H9 (cell line): ENCODE measurements at regions not wholly inside any gene's neighbourhood (a gene's known extent, or its start where the extent isn't known, plus 50 kb on each side); places are given as distances from the start of the nearest gene placed in this dataset.

Experiments
- DNase-seq: peaks from one replicate; pipeline ENCODE4 v3.0.0-alpha.2; 2017
- H2AFZ ChIP-seq: one replicate; pipeline ENCODE4 v1.6.1; 2013; ENCODE audit warnings: mild to moderate bottlenecking, low read length, control low read depth, moderate library complexity
- H2AK5ac ChIP-seq: 2 replicates; pipeline ENCODE4 v1.6.1; 2013; ENCODE audit warnings: low read length, control low read depth, mixed read lengths; ENCODE audit not compliant: insufficient read length
- H2BK120ac ChIP-seq: one replicate; pipeline ENCODE4 v1.6.1; 2013; ENCODE audit warnings: low read depth, mild to moderate bottlenecking, low read length, control low read depth, inconsistent platforms; ENCODE audit not compliant: poor library complexity, severe bottlenecking
- H2BK12ac ChIP-seq: 2 replicates; pipeline ENCODE4 v1.6.1; 2013; ENCODE audit warnings: low read length, control low read depth, mixed read lengths, low read depth; ENCODE audit not compliant: insufficient read length
- H2BK15ac ChIP-seq: 2 replicates; pipeline ENCODE4 v1.6.1; 2013; ENCODE audit warnings: low read depth, low read length, control low read depth
- H2BK20ac ChIP-seq: one replicate; pipeline ENCODE4 v1.6.1; 2013; ENCODE audit warnings: low read depth, mild to moderate bottlenecking, low read length, control low read depth, inconsistent platforms; ENCODE audit not compliant: poor library complexity, severe bottlenecking
- H2BK5ac ChIP-seq: 2 replicates; pipeline ENCODE4 v1.6.1; 2013; ENCODE audit warnings: low read length, control low read depth, mixed read lengths; ENCODE audit not compliant: insufficient read length
- H3K14ac ChIP-seq: 2 replicates; pipeline ENCODE4 v1.6.1; 2013; ENCODE audit warnings: low read length, control low read depth; ENCODE audit not compliant: insufficient read depth
- H3K18ac ChIP-seq: 2 replicates; pipeline ENCODE4 v1.6.1; 2013; ENCODE audit warnings: low read depth, mild to moderate bottlenecking, mixed read lengths, low read length, control low read depth; ENCODE audit not compliant: insufficient read length
- H3K23ac ChIP-seq: 2 replicates; pipeline ENCODE4 v1.6.1; 2013; ENCODE audit warnings: low read length, control low read depth, mixed read lengths, low read depth; ENCODE audit not compliant: insufficient read length
- H3K23me2 ChIP-seq: 2 replicates; pipeline ENCODE4 v1.6.1; 2013; ENCODE audit warnings: low read depth, mild to moderate bottlenecking, mixed read lengths, low read length, control low read depth; ENCODE audit not compliant: insufficient read length, poor library complexity, severe bottlenecking
- H3K27ac ChIP-seq: 2 replicates; pipeline ENCODE4 v1.5.1; 2013; ENCODE audit warnings: low read length, control low read depth, mixed read lengths, low read depth; ENCODE audit not compliant: insufficient read length
- H3K27me3 ChIP-seq: 2 replicates; pipeline ENCODE4 v1.6.1; 2013; ENCODE audit warnings: low read length, control low read depth, inconsistent platforms; ENCODE audit not compliant: insufficient read depth
- H3K4ac ChIP-seq: 2 replicates; pipeline ENCODE4 v1.6.1; 2013; ENCODE audit warnings: low read depth, mild to moderate bottlenecking, control low read depth, inconsistent platforms, low read length, moderate library complexity
- H3K4me1 ChIP-seq: 2 replicates; pipeline ENCODE4 v1.6.1; 2013; ENCODE audit warnings: low read length, control low read depth, inconsistent platforms; ENCODE audit not compliant: insufficient read depth
- H3K4me2 ChIP-seq: 2 replicates; pipeline ENCODE4 v1.6.1; 2013; ENCODE audit warnings: low read length, control low read depth, mixed read lengths; ENCODE audit not compliant: insufficient read length, insufficient read depth
- H3K56ac ChIP-seq: 2 replicates; pipeline ENCODE4 v1.6.1; 2013; ENCODE audit warnings: low read depth, mild to moderate bottlenecking, mixed read lengths, low read length, control low read depth; ENCODE audit not compliant: insufficient read length
- H3K79me1 ChIP-seq: 2 replicates; pipeline ENCODE4 v1.6.1; 2013; ENCODE audit warnings: low read depth, mild to moderate bottlenecking, moderate library complexity, low read length, control low read depth, inconsistent platforms; ENCODE audit not compliant: insufficient read depth, poor library complexity, severe bottlenecking
- H3K79me2 ChIP-seq: 2 replicates; pipeline ENCODE4 v1.6.1; 2013; ENCODE audit warnings: low read length, control low read depth, inconsistent platforms; ENCODE audit not compliant: insufficient read depth
- H3K9ac ChIP-seq: 2 replicates; pipeline ENCODE4 v1.6.1; 2013; ENCODE audit warnings: low read length, control low read depth, mixed read lengths; ENCODE audit not compliant: insufficient read length; ENCODE audit errors: extremely low read depth
- H3K9me3 ChIP-seq: one replicate; pipeline ENCODE4 v1.6.1; 2013; ENCODE audit warnings: low read depth, low read length, inconsistent platforms; ENCODE audit not compliant: control insufficient read depth
- H3T11ph ChIP-seq: one replicate; pipeline ENCODE4 v1.6.1; 2013; ENCODE audit warnings: mild to moderate bottlenecking, low read length, control low read depth, inconsistent platforms
- H4K20me1 ChIP-seq: one replicate; pipeline ENCODE4 v1.6.1; 2013; ENCODE audit not compliant: control insufficient read depth, insufficient read length, insufficient read depth
- H4K5ac ChIP-seq: 2 replicates; pipeline ENCODE4 v1.6.1; 2013; ENCODE audit warnings: low read depth, mild to moderate bottlenecking, mixed read lengths, low read length, control low read depth; ENCODE audit not compliant: insufficient read length
- H4K8ac ChIP-seq: replicated peaks from 2 replicates; pipeline ENCODE4 v1.6.1; 2013; ENCODE audit warnings: low read length, control low read depth, mixed read lengths, low read depth; ENCODE audit not compliant: insufficient read length
- H4K91ac ChIP-seq: 2 replicates; pipeline ENCODE4 v1.6.1; 2013; ENCODE audit warnings: low read depth, mild to moderate bottlenecking, moderate library complexity, mixed read lengths, low read length, control low read depth; ENCODE audit not compliant: insufficient read length
- H3K27ac Mint-ChIP-seq, 3 experiments: 2 replicates in 2 of 3; 3 replicates in 1 of 3; pipeline ENCODE4 v1.8.0; 2020 to 2021; ENCODE audit warnings: mixed read lengths in 3 of 3, mild to moderate bottlenecking in 1 of 3, moderate library complexity in 1 of 3
- H3K27me3 Mint-ChIP-seq: 2 replicates; pipeline ENCODE4 v1.8.0; 2021; ENCODE audit warnings: low read depth, mild to moderate bottlenecking, moderate library complexity, mixed read lengths
- H3K36me3 Mint-ChIP-seq, 3 experiments: 2 replicates in 2 of 3; 3 replicates in 1 of 3; pipeline ENCODE4 v1.8.0; 2020 to 2021; ENCODE audit warnings: low read depth in 3 of 3, mixed read lengths in 3 of 3; ENCODE audit not compliant: insufficient read depth in 1 of 3
- H3K4me1 Mint-ChIP-seq, 2 experiments: 2 replicates each; pipeline ENCODE4 v1.8.0; 2020; ENCODE audit warnings: mixed read lengths in 2 of 2
- H3K4me3 Mint-ChIP-seq, 2 experiments: 2 replicates in 1 of 2; 3 replicates in 1 of 2; pipeline ENCODE4 v1.8.0; 2020 to 2021; ENCODE audit warnings: mild to moderate bottlenecking in 2 of 2, mixed read lengths in 2 of 2, moderate library complexity in 1 of 2
- H3K9me3 Mint-ChIP-seq, 2 experiments: 2 replicates in 1 of 2; 3 replicates in 1 of 2; pipeline ENCODE4 v1.8.0; 2020; ENCODE audit warnings: mild to moderate bottlenecking in 2 of 2, mixed read lengths in 2 of 2, moderate library complexity in 1 of 2
- WGBS: extraction: QIAGEN DNeasy Blood & Tissue Kit; methylation state at CpG from one replicate; pipeline ENCODE4 v1.1.7; 2013; ENCODE audit warnings: missing lambda C conversion rate, low lambda C conversion rate, mixed read lengths; ENCODE audit not compliant: insufficient read length; ENCODE audit errors: extremely low coverage; 5-methylcytosine and 5-hydroxymethylcytosine counted together
- TF ChIP-seq, protein P1 (sequence below): fragments of 200-600 bp; sonication (generic); conservative IDR thresholded peaks from 3 replicates; pipeline ENCODE4 v1.8.0; 2021; ENCODE audit warnings: antibody characterized with exemption, mild to moderate bottlenecking

- Histone ChIP-seq H3K27me3 (no peaks in the 10 kb centered on the region), H3K23me2 (no peaks in the 10 kb centered on the region), H2BK15ac (no peak overlapping the region), H3K4me2 (no peak overlapping the region), H3K27ac (no peak overlapping the region), H2BK120ac (no peak overlapping the region), H3T11ph (no peak overlapping the region), H4K8ac (no peak overlapping the region), H3K79me2 (no peaks in the 10 kb centered on the region), H4K20me1 (no peaks in the 10 kb centered on the region), H3K4me1 (no peaks in the 10 kb centered on the region), H2BK20ac (no peak overlapping the region), H3K9me3 (no peaks in the 10 kb centered on the region), H2AFZ (no peak overlapping the region), H3K56ac (no peak overlapping the region), H3K23ac (no peak overlapping the region), H3K4ac (no peak overlapping the region), H3K9ac (no peak overlapping the region), H3K18ac (no peak overlapping the region), H3K14ac (no peak overlapping the region), H4K91ac (no peak overlapping the region), H2BK12ac (no peak overlapping the region), H2BK5ac (no peak overlapping the region), H3K79me1 (no peaks in the 10 kb centered on the region), H4K5ac (no peak overlapping the region), H2AK5ac (no peak overlapping the region)
- Mint-ChIP-seq H3K27ac (no peak overlapping the region), H3K4me1 (no peaks in the 10 kb centered on the region), H3K4me3 (no peak overlapping the region), H3K9me3 (peaks cover 14 to 22% of the 10 kb centered on the region in 2 experiments), H3K27me3 (no peaks in the 10 kb centered on the region; the same call in 1 of the 2 replicates), H3K36me3 (peaks cover 0 to 20% (median 5%) of the 10 kb centered on the region in 3 experiments; a peak in 4 of 7 replicates)
- DNase-seq = no peak
- TF ChIP-seq, protein P1, sequence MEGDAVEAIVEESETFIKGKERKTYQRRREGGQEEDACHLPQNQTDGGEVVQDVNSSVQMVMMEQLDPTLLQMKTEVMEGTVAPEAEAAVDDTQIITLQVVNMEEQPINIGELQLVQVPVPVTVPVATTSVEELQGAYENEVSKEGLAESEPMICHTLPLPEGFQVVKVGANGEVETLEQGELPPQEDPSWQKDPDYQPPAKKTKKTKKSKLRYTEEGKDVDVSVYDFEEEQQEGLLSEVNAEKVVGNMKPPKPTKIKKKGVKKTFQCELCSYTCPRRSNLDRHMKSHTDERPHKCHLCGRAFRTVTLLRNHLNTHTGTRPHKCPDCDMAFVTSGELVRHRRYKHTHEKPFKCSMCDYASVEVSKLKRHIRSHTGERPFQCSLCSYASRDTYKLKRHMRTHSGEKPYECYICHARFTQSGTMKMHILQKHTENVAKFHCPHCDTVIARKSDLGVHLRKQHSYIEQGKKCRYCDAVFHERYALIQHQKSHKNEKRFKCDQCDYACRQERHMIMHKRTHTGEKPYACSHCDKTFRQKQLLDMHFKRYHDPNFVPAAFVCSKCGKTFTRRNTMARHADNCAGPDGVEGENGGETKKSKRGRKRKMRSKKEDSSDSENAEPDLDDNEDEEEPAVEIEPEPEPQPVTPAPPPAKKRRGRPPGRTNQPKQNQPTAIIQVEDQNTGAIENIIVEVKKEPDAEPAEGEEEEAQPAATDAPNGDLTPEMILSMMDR = no peak
- no CpG with 5 or more reads among the region's 1 CpG for WGBS
Observed at GRCh38 chr14:28570391-28570790, 196.2 kb upstream of the FOXG1 start.
